Caco-2 (cell line): ENCODE measurements at regions not wholly inside any gene's neighbourhood (a gene's known extent, or its start where the extent isn't known, plus 50 kb on each side); places are given as distances from the start of the nearest gene placed in this dataset.

Source experiments
- BruUV-seq: library from RNA; stranded (reverse); fragments of 400-500 nt; replicated peaks from 2 replicates; lab custom pipeline; 2021; lab: Mats Ljungman, UMichigan
- CTCF ChIA-PET: fragments of 300-600 bp; sonication (Branson Sonifier 250); formaldehyde crosslinking; loops from one replicate; lab custom pipeline; 2022; ENCODE audit warnings: antibody characterized with exemption; lab: Charles Lee
- POLR2A ChIA-PET: fragments of 300-600 bp; sonication (Branson Sonifier 250); formaldehyde crosslinking; loops from one replicate; lab custom pipeline; 2022; ENCODE audit warnings: antibody characterized with exemption; lab: Charles Lee
- DNase-seq, 2 experiments: peaks; one replicate each; pipeline versions ENCODE4 v3.0.0 to v3.0.0-alpha.2; 2020 to 2022
- H3K27me3 ChIP-seq: replicated peaks from 2 replicates; pipeline ENCODE4 v1.6.0; 2011; ENCODE audit warnings: low read length; ENCODE audit not compliant: control insufficient read depth, insufficient read depth
- H3K36me3 ChIP-seq: 2 replicates; pipeline ENCODE4 v1.5.1; 2011; ENCODE audit warnings: low read length; ENCODE audit not compliant: control insufficient read depth, insufficient read depth
- H3K4me1 ChIP-seq: fragments of 250-450 bp; sonication (Bioruptor Pico); 2 replicates; pipeline ENCODE4 v1.5.1; 2020; ENCODE audit warnings: mild to moderate bottlenecking
- H3K4me3 ChIP-seq: 2 replicates; pipeline ENCODE4 v1.5.1; 2011; ENCODE audit warnings: low read depth, mild to moderate bottlenecking, control low read depth, low read length
- H3K9me3 ChIP-seq: fragments of 250-450 bp; sonication (Bioruptor Pico); 2 replicates; pipeline ENCODE4 v1.5.1; 2020; ENCODE audit warnings: mild to moderate bottlenecking, moderate library complexity
- H3K27ac Mint-ChIP-seq: one replicate; pipeline ENCODE4 v1.8.0; 2022; ENCODE audit warnings: mixed read lengths; ENCODE audit not compliant: unreplicated experiment
- H3K27me3 Mint-ChIP-seq: one replicate; pipeline ENCODE4 v1.8.0; 2022; ENCODE audit warnings: mixed read lengths; ENCODE audit not compliant: insufficient read depth, unreplicated experiment
- H3K36me3 Mint-ChIP-seq: one replicate; pipeline ENCODE4 v1.8.0; 2022; ENCODE audit warnings: mild to moderate bottlenecking, mixed read lengths; ENCODE audit not compliant: insufficient read depth, unreplicated experiment
- H3K4me1 Mint-ChIP-seq: one replicate; pipeline ENCODE4 v1.8.0; 2022; ENCODE audit warnings: low read depth, mixed read lengths; ENCODE audit not compliant: unreplicated experiment
- H3K4me3 Mint-ChIP-seq: one replicate; pipeline ENCODE4 v1.8.0; 2022; ENCODE audit warnings: mild to moderate bottlenecking, moderate library complexity, mixed read lengths; ENCODE audit not compliant: unreplicated experiment
- H3K9me3 Mint-ChIP-seq: one replicate; pipeline ENCODE4 v1.8.0; 2022; ENCODE audit warnings: mixed read lengths; ENCODE audit not compliant: unreplicated experiment
- CTCF ChIP-seq, 2 experiments: fragments of 200-600 bp in 1 of 2; IDR thresholded peaks; 1 replicate in 1 of 2; 2 replicates in 1 of 2; pipeline versions ENCODE4 v1.5.1 to v1.8.0; 2011 to 2022; ENCODE audit warnings: antibody characterized with exemption in 1 of 2, control low read depth in 1 of 2, inconsistent platforms in 1 of 2, low read depth in 1 of 2, low read length in 1 of 2, mild to moderate bottlenecking in 1 of 2, moderate library complexity in 1 of 2; ENCODE audit not compliant: insufficient read depth in 1 of 2, severe bottlenecking in 1 of 2, unreplicated experiment in 1 of 2
- intact Hi-C: fragments of 100-400 bp; cut with micrococcal nuclease; formaldehyde crosslinking; loops from one replicate; pipeline ENCODE4 v1.10.0; 2022; ENCODE audit not compliant: unreplicated experiment

- H3K27me3 ChIP-seq: no peaks in the 10 kb centered on the region
- Mint-ChIP-seq H3K4me3 (no peak overlapping the region), H3K27ac (no peak overlapping the region), H3K27me3 (no peaks in the 10 kb centered on the region), H3K9me3 (no peaks in the 10 kb centered on the region), H3K36me3 (no peaks in the 10 kb centered on the region), H3K4me1 (no peaks in the 10 kb centered on the region)
- TF ChIP-seq CTCF (IDR thresholded peaks at IDR 0.05; ENCODE audit: insufficient read depth in 1 of 2, low read depth in 1 of 2, low read length in 1 of 2, severe bottlenecking in 1 of 2, unreplicated experiment in 1 of 2): no peak
- H3K4me3 ChIP-seq: no peak overlapping the region
- ChIA-PET POLR2A (no interaction called here), CTCF (no interaction called here)
- H3K9me3 ChIP-seq: no peaks in the 10 kb centered on the region
- no TSS peak for BruUV-seq
- no peak for DNase-seq
- H3K4me1 ChIP-seq: no peaks in the 10 kb centered on the region
- no peaks in the 10 kb centered on the region for H3K36me3 ChIP-seq
- intact Hi-C loops: no loop called here
These were observed 423.4 kb downstream of the RND3 start for GRCh38 chr2:150063931-150064548.

GRCh38 chr2:150063432-150063889 lies 424.0 kb downstream of the RND3 start:
- no peaks in the 10 kb centered on the region for H3K9me3 ChIP-seq
- no peak for DNase-seq
- no peaks in the 10 kb centered on the region for H3K27me3 ChIP-seq
- no peak overlapping the region for H3K4me3 Mint-ChIP-seq
- H3K27ac Mint-ChIP-seq: no peak overlapping the region
- no peaks in the 10 kb centered on the region for H3K36me3 Mint-ChIP-seq
- ChIA-PET CTCF (no interaction called here), POLR2A (no interaction called here)
- H3K36me3 ChIP-seq: no peaks in the 10 kb centered on the region
- intact Hi-C loops: no loop called here
- H3K9me3 Mint-ChIP-seq: peaks cover 2% of the 10 kb centered on the region
- no peak overlapping the region for H3K4me3 ChIP-seq
- no TSS peak for BruUV-seq
- TF ChIP-seq CTCF (IDR thresholded peaks at IDR 0.05; ENCODE audit: insufficient read depth in 1 of 2, low read depth in 1 of 2, low read length in 1 of 2, severe bottlenecking in 1 of 2, unreplicated experiment in 1 of 2): no peak
- H3K27me3 Mint-ChIP-seq: no peaks in the 10 kb centered on the region
- H3K4me1 ChIP-seq: no peaks in the 10 kb centered on the region
- H3K4me1 Mint-ChIP-seq: peaks cover under 1% of the 10 kb centered on the region

- Mint-ChIP-seq H3K4me1 (peaks cover 6% of the 10 kb centered on the region), H3K27me3 (no peaks in the 10 kb centered on the region), H3K36me3 (no peaks in the 10 kb centered on the region), H3K4me3 (no peak overlapping the region), H3K27ac (no peak overlapping the region), H3K9me3 (peaks cover 10% of the 10 kb centered on the region)
- DNase-seq: no peak
- Histone ChIP-seq H3K27me3 (no peaks in the 10 kb centered on the region), H3K9me3 (no peaks in the 10 kb centered on the region), H3K36me3 (no peaks in the 10 kb centered on the region), H3K4me3 (no peak overlapping the region), H3K4me1 (no peaks in the 10 kb centered on the region)
- ChIA-PET CTCF (no interaction called here), POLR2A (no interaction called here)
- no peak for TF ChIP-seq CTCF (IDR thresholded peaks at IDR 0.05; ENCODE audit: insufficient read depth in 1 of 2, low read depth in 1 of 2, low read length in 1 of 2, severe bottlenecking in 1 of 2, unreplicated experiment in 1 of 2)
- intact Hi-C loops: no loop called here
- no TSS peak for BruUV-seq
These were observed 425.1 kb downstream of the RND3 start for GRCh38 chr2:150062416-150062815.
